Brain pericyte (primary cell): ENCODE measurements at regions not wholly inside any gene's neighbourhood (a gene's known extent, or its start where the extent isn't known, plus 50 kb on each side); places are given as distances from the start of the nearest gene placed in this dataset.

Experiments
- DNase-seq: peaks from one replicate; pipeline ENCODE4 v3.0.0-alpha.2; 2012; ENCODE audit warnings: low read depth, low spot score

GRCh38 chr2:70036290-70036689 is 51.0 kb upstream of the PCBP1 start:
- no peak for DNase-seq

DNA sequence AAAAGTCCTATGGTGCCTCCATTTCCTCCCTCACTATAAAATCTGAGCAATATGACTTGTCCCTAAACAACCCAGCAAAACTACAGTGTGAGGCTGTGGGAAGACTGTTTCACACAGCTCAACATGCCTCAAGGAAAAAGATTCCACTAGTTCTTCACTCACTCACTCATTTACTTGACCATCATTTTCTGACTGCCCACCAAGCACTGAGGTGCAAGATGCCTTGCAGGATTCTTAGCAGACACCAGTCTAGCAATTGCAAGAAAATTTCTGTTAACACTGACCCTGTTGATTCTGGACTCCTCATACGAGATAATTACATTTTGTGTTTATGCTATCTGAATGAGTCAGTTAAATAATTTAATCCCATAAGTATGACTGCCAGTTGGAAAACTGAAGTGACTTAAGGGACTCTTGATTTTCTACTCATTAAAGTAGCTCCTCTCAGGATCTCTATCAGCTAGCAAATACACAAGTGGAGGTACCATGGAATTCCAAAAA is 51.9 kb upstream of the PCBP1 start:
- no peak for DNase-seq

DNA sequence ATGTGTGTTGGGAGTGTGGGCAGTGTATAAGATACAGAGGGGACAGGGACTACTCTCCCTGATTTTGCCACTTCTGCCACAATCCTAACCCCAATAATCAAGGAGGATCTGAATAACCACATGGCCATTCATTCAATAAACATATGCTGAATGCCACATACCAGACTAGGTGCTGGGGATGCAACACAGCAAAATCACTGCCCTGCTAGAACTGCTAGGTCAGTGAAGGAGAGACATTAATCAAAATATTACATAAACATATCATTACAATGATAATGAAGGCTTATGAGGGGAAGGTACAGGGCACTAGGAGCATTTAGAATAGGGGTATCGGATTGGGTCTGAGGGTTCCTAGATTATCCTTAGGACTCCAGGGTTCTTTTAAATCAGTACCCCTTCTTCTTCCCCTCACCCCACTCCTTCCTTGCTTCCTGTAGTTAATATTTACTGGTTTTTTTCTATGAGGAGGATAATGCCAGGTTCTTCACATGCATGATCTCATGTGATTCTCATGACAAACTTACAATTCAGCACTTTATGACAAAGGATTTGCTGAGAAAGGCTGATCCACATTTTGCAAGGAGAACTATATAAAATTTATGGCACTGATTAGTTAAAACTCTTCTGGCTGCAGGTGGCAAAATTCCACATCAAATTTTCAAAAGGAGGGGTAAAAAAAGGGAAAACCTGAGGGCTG is 56.4 kb upstream of the PCBP1 start:
- DNase-seq, result no peak

GRCh38 chr2:70029814-70030409 is 57.4 kb upstream of the PCBP1 start:
- DNase-seq, result peak; percentile 16

DNA sequence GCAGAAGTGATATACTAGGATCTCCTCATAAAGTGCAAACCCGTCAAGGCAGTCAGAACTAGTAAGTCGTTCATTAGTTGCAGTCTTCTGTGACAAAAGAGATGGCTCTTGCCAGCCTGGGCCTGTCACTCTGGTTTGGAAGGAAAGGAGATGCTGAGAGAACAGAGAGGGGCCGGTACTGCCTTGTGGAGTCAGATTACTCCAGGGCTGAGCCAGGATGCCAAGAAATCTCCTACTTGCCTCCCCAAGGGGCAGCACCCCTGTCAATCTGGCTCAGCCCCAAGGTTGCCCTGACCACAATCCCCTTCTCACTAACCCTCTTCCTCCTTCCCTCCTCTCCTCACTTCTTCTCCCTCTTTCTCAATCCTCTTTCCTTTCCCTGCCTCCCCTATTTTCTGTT is 62.9 kb upstream of the ASPRV1 start:
- DNase-seq, result no peak

DNA sequence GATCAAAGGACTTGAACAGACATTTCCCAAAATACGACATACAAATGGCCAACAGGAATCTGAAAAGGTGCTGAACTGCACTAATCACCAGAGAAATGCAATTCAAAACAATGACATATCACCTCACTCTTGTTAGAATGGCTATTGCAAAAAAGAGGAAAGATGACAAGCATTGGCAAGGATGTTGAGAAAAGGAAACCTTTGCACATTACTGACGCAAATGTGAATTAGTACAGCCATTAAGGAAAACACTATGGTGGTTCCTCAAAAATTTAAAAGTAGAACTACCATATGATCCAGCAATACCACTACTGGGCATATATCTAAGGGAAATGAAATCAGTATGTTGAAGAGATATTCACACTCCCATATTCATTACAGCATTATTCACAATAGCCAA is 57.7 kb upstream of the ASPRV1 start:
- DNase-seq, result no peak

DNA sequence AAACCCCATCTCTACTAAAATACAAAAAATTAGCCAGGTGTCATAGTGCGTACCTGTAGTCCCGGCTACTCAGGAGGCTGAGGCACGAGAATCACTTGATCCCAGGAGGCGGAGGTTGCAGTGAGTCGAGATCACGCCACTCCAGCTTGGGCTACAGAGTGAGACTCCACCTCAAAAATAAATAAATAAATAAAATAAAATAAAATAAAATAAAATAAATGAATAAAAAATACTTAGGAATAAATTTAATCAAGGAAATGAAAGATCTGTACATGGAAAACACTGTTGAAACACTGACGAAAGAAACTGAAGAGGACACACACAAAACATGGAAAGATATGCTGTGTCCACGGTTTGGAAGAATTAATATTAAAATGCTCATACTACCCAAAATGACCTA is 56.5 kb upstream of the ASPRV1 start:
- no peak for DNase-seq

DNA sequence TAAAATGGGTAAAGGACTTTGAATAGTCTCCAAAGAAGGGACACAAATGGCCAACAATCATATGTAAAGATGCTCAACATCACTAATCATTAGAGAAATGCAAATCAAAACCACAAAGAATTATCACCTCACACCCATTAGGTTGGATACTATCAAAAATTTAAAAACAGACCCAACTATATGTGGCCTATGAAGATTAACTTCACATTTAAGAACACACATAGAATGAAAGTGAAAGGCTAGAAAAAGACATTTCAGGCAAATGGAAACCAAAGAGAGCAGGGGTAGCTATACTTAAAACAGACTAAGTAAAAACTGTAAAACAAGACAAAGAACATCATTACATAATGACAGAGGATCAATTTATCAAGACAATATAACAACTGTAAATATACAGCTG is 53.5 kb upstream of the ASPRV1 start:
- no peak for DNase-seq

- DNase-seq, result no peak
Observed at GRCh38 chr2:70012887-70013286, 51.5 kb upstream of the ASPRV1 start.

- DNase-seq, result no peak
Observed at GRCh38 chr2:70011786-70012185, 50.4 kb upstream of the ASPRV1 start.

GRCh38 chr2:70011335-70011734 is 49.9 kb upstream of the ASPRV1 start:
- DNase-seq, result no peak
